WTC11 (cell line): ENCODE measurements at regions not wholly inside any gene's neighbourhood (a gene's known extent, or its start where the extent isn't known, plus 50 kb on each side); places are given as distances from the start of the nearest gene placed in this dataset.

Source experiments
- ESRRA ChIP-seq: sonication (generic); formaldehyde crosslinking; IDR thresholded peaks from 2 replicates; pipeline ENCODE4 v1.8.1; 2022; ENCODE audit warnings: mild to moderate bottlenecking, missing genetic modification reagents, borderline replicate concordance
- GABPB1 ChIP-seq: sonication (generic); formaldehyde crosslinking; IDR thresholded peaks from 2 replicates; pipeline ENCODE4 v1.8.1; 2023; ENCODE audit warnings: mild to moderate bottlenecking, missing genetic modification reagents
- IRF2 ChIP-seq: sonication (generic); formaldehyde crosslinking; IDR thresholded peaks from 2 replicates; pipeline ENCODE4 v1.8.0; 2022; ENCODE audit warnings: low read depth, missing genetic modification reagents, borderline replicate concordance
- NR2C2 ChIP-seq: sonication (generic); formaldehyde crosslinking; IDR thresholded peaks from 2 replicates; pipeline ENCODE4 v1.8.0; 2022; ENCODE audit warnings: mild to moderate bottlenecking, missing genetic modification reagents
- ZNF121 ChIP-seq: sonication (generic); formaldehyde crosslinking; IDR thresholded peaks from 2 replicates; pipeline ENCODE4 v1.8.0; 2023; ENCODE audit warnings: missing genetic modification reagents
- TF ChIP-seq, protein P1 (sequence below): fragments of 200-600 bp; IDR thresholded peaks from 2 replicates; pipeline ENCODE4 v1.8.0; 2022; ENCODE audit warnings: antibody characterized with exemption
- TF ChIP-seq, protein P2 (sequence below): sonication (generic); formaldehyde crosslinking; IDR thresholded peaks from 2 replicates; pipeline ENCODE4 v1.8.1; 2022; ENCODE audit warnings: low read depth, missing genetic modification reagents, borderline replicate concordance

DNA sequence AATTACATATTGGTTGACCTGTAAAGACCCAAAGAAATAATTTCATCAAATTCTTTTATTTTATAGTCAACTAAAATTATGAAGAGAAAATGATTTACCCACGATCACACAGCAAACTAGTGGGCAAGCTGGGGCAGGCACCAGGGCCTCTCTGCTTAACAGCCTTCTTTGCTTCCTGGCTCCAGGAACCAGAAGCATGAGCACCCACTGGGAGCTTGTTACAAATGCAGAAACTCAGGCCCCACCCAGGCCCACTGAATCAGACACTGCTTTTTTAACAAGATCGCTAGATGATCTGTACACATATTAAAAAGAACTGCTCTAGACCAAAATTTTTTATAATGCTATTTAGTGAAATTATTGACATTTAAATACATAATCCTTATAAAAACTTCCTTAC is 95.0 kb downstream of the GEMIN8 start:
- TF ChIP-seq NR2C2 (CRISPR knock-in tag) (no peak), GABPB1 (CRISPR knock-in tag) (no peak), ESRRA (CRISPR knock-in tag) (no peak), ZNF121 (CRISPR knock-in tag) (no peak), IRF2 (CRISPR knock-in tag) (no peak)
- TF ChIP-seq, protein P1, sequence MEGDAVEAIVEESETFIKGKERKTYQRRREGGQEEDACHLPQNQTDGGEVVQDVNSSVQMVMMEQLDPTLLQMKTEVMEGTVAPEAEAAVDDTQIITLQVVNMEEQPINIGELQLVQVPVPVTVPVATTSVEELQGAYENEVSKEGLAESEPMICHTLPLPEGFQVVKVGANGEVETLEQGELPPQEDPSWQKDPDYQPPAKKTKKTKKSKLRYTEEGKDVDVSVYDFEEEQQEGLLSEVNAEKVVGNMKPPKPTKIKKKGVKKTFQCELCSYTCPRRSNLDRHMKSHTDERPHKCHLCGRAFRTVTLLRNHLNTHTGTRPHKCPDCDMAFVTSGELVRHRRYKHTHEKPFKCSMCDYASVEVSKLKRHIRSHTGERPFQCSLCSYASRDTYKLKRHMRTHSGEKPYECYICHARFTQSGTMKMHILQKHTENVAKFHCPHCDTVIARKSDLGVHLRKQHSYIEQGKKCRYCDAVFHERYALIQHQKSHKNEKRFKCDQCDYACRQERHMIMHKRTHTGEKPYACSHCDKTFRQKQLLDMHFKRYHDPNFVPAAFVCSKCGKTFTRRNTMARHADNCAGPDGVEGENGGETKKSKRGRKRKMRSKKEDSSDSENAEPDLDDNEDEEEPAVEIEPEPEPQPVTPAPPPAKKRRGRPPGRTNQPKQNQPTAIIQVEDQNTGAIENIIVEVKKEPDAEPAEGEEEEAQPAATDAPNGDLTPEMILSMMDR, result no peak
- TF ChIP-seq, protein P2, sequence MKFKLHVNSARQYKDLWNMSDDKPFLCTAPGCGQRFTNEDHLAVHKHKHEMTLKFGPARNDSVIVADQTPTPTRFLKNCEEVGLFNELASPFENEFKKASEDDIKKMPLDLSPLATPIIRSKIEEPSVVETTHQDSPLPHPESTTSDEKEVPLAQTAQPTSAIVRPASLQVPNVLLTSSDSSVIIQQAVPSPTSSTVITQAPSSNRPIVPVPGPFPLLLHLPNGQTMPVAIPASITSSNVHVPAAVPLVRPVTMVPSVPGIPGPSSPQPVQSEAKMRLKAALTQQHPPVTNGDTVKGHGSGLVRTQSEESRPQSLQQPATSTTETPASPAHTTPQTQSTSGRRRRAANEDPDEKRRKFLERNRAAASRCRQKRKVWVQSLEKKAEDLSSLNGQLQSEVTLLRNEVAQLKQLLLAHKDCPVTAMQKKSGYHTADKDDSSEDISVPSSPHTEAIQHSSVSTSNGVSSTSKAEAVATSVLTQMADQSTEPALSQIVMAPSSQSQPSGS (CRISPR knock-in tag), result no peak
